GM19324 (cell line): ENCODE measurements at regions not wholly inside any gene's neighbourhood (a gene's known extent, or its start where the extent isn't known, plus 50 kb on each side); places are given as distances from the start of the nearest gene placed in this dataset.
"Not testable (repeated sequence)": the region's sequence is repeated elsewhere in the genome, so short reads cannot be mapped to it uniquely, and the experiment has no call there.

Experiments
- ATAC-seq: cut with Tn5 transposase; IDR thresholded peaks from one replicate; pipeline ENCODE4 v1.9.1; 2021; ENCODE audit warnings: mild to moderate bottlenecking, moderate library complexity; ENCODE audit not compliant: unreplicated experiment, low FRiP score

DNA sequence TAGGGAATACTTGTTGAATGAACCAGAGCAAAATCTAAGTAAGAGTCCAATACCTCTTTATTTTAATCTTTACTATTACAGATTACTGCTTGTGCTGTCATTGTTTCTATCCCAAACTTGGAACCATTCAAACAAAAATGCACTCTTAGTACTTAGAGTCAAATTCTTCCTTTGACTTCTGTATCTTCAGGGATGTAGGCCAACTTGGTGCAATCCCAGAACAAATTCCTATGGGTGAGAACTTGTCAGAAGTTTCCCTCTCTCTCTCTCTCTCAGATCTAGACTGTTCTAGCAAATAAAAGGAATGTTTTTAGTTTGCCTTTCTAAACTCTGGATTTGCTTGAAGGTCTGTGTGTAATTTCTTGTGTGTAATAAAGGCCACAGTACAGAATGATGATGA, 329.0 kb upstream of the TMTC4 start:
- ATAC-seq, result no peak

GRCh38 chr13:100989392-100989791, 314.8 kb upstream of the TMTC4 start:
- no peak for ATAC-seq

DNA sequence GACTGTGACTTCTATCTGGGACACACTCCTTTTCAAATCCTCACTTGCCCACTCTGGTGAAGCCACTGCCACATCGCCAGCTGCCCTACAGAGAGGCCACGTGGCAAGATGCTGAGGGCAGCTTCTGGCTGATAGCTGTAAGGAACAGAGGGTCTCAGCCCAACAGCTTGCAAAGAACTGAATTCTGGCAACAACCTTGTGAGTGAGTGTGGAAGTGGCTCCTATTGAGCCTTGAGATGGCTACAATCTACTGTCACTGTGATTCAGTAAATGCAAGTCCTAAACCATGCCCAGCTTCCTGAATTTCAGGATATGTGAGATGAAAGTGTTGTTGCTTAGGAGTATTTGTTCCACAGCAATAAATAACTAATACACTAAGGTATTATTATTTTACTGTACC, 314.3 kb upstream of the TMTC4 start:
- no peak for ATAC-seq

DNA sequence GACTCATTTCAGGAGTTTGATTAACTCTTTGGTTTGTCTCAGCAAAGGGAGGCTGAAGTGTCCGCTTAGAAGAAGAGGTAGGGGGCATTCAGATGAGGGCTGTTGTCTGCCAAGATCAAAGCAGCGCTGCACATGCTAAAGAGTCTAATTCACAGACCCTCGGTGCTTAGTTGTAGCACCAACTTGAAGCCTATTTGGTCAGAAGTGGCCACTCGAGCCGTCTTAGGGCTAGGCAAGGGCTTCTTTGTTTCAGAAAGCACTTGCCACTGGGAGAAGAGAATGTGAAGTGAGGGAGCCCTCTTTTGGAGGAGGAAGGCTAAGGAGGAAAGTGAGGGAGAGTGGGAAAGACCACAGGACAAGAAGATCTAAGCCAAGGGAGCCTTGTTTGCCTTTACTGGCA, 313.4 kb upstream of the TMTC4 start:
- ATAC-seq, result no peak

- no peak for ATAC-seq
Observed at GRCh38 chr13:100986571-100986970, 312.0 kb upstream of the TMTC4 start.

DNA sequence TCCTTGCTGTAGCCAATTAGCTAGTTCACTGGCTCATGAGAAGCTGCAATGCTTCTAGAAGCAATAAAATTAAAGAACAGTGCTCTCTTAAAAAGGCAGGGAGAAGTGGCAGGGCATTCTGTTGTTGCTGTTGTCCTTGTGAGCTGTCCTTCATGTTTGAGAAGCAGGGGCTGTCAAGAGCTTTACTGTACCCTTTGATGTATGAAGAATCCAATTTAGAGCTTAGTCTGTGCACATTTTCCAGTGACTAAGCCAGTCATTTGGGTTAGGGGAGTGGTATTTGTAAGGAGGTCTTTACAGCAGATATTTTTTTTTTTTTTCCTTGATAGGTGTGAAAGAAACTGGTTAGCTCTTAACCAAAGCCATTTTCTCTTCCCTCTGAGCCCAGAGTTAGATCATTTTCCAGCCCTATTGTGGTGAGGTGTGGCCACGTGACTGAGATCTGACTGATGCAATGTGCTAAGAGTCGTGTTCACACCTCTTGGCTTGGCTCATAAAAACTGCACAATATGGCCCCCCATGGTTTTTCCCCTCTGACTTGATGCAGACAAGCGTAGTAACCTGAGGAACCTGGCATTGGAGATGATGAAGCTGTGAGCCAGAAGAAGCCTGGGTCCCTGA, 309.6 kb upstream of the TMTC4 start:
- ATAC-seq, result no peak

- ATAC-seq, result no peak
Observed at GRCh38 chr13:100983111-100983510, 308.5 kb upstream of the TMTC4 start.

GRCh38 chr13:100980171-100980570, 305.6 kb upstream of the TMTC4 start:
- no peak for ATAC-seq

GRCh38 chr13:100977841-100978240, 303.2 kb upstream of the TMTC4 start:
- ATAC-seq, result no peak

DNA sequence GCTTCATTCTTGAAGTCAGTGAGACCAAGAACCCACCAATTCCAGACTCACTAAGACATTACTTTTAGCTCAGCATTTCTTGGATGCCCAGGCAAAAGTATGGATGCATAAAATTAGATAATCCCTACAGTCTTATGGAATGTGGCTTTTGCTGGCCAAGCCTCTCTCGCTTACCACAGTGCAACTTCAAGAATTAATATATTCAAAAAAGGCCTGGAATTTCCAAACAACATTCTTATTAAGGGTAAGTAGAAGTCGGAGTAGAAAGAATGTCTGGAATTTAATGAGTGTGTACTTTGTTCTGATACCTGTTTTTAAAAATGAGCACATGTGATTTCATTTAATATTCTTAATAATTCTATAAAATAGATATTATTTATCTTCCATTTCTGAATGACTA, 302.4 kb upstream of the TMTC4 start:
- no peak for ATAC-seq

- not testable (repeated sequence) for ATAC-seq
Observed at GRCh38 chr13:100975666-100976065, 301.1 kb upstream of the TMTC4 start.

GRCh38 chr13:100962585-100962984, 288.0 kb upstream of the TMTC4 start:
- ATAC-seq, result no peak

DNA sequence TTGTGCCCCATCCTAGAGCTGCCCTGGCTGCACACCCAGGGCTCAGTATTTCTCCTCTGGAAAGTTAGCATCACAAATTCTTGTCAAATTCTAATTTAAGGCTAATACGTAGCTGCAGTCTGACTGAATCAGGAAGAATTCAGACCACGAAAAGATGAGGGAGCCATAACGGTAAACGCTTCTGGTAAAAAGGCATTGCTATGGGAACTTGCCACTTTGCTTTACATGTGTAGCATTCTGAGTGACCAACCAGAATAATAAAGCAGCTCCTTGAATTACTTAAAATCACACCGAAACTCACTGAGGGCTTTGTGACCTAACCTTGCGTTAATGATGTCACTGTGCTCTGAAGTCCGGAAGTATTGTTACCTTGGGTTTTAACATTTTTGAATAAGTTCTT, 286.6 kb upstream of the TMTC4 start:
- ATAC-seq, result no peak

DNA sequence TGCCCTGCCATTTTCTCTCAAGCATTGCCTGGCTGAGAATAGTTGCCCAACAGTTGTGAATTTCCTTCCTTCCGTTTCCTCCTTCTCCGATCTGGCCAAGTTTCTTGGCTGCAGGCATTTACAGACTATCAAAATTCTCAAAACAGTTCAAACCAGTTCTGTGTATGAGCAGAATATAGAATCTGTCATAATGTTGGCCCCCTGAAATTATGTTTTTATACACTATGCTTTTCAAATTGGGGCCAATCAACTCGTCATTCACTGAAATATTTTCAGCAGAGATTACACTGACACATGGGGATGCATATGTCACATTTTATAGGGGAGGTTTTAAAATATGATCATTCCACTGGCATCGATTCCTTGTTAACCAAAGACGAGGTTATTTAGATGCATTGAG, 284.2 kb upstream of the TMTC4 start:
- ATAC-seq, result no peak

- no peak for ATAC-seq
Observed at GRCh38 chr13:100957741-100958140, 283.1 kb upstream of the TMTC4 start.

DNA sequence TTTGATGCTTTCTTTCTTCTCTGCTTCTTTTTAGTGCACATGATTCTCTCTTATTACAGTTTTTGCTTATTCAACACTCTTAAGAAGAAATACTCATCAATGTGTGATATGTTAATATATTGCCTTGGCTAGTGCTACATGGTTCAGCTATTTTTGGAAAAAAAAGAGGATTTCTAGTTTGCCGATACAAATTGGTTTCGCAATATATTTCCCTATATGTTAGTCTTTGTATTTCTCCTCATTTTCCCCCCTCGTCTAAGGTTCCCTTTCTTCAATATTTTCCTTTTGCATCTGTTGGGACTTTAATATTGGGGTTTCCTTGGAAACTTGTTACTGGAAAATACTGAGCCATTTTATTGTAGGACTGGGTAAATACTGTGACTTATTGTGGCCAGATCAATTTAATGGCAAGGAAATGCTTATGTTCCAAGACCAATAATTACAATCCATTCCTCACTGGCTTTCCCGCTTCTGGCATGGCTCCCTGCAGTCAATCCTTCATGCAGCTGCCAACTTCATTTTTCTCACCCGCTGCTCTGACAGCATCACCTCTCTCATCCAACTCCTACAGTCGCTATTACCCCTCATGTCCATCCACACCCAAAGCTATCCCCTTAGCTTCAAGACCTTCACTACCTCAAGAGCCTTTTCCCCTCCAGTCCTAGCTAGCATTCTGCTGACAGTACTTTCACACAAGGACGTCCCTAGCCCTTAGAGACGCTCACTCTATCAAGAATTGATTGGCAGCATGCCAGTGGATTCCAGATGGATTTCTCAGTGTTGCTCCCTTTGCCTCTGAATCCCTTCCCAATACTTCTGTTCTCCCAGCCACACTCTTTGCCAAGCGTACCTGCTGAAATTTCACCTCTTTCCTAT, 280.1 kb upstream of the TMTC4 start:
- no peak for ATAC-seq

GRCh38 chr13:100951016-100951415, 276.4 kb upstream of the TMTC4 start:
- ATAC-seq, result no peak

GRCh38 chr13:100948937-100949336, 274.3 kb upstream of the TMTC4 start:
- ATAC-seq, result not testable (repeated sequence)

GRCh38 chr13:100946588-100946987, 272.0 kb upstream of the TMTC4 start:
- no peak for ATAC-seq

- ATAC-seq, result no peak
Observed at GRCh38 chr13:100944791-100945345, 270.3 kb upstream of the TMTC4 start.

DNA sequence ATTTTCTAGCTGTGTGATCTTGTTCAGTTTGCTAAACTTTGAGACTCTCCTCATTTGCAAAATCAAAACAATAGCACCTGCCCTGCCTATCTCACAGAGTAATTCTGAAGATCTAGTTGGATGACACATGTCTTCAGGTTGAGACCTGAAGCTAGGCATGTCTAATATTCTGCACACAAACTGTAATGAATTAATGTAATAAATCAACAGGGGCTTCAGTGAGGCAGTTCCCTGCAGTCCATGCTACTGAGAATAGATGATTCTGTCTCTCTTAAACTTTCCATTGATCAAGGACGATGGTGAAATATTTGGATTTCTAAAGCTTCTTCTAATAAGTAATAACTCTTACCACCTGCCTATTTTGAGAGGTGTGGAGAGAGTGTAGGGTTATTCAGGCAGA, 268.1 kb upstream of the TMTC4 start:
- no peak for ATAC-seq
